HepG2 (cell line): ENCODE measurements at regions not wholly inside any gene's neighbourhood (a gene's known extent, or its start where the extent isn't known, plus 50 kb on each side); places are given as distances from the start of the nearest gene placed in this dataset.

Experiments
- ATAC-seq: fragments of 200-7000 bp; cut with Tn5 transposase; 3 replicates; pipeline ENCODE4 v1.9.1; 2020; ENCODE audit warnings: mild to moderate bottlenecking, moderate library complexity
- BruUV-seq: library from RNA; stranded (reverse); fragments of 400-500 nt; replicated peaks from 2 replicates; lab custom pipeline; 2021; lab: Mats Ljungman, UMichigan
- CTCF ChIA-PET: fragments of 300-600 bp; formaldehyde crosslinking; extraction: SDS; loops from one replicate; lab custom pipeline; 2021; ENCODE audit warnings: low total read pairs, inconsistent platforms, low intra/inter-chr PET ratio; lab: Yijun Ruan, JAX
- POLR2A ChIA-PET: fragments of 350-600 bp; sonication (Branson Sonifier 250); formaldehyde crosslinking; loops from one replicate; lab custom pipeline; 2020; ENCODE audit warnings: antibody characterized with exemption, inconsistent platforms; lab: Yijun Ruan, JAX
- DNase-seq: peaks from one replicate; pipeline ENCODE4 v3.0.0-alpha.2; 2015; ENCODE audit warnings: low spot score
- FAIRE-seq: peaks from 3 replicates; lab custom pipeline; 2011; peaks lifted over from hg19 to GRCh38; lab: Jason Lieb, UNC
- H2AFZ ChIP-seq: one replicate; pipeline ENCODE4 v1.6.1; 2011; ENCODE audit warnings: low read length, inconsistent platforms
- H3K27ac ChIP-seq: fragments of 300-600 bp; 3 replicates; pipeline ENCODE4 v1.8.0; 2011; ENCODE audit warnings: mixed run types, mild to moderate bottlenecking, mixed read lengths, low read length, inconsistent platforms; ENCODE audit not compliant: insufficient read depth; ENCODE audit errors: extremely low read length
- H3K27me3 ChIP-seq, 2 experiments: fragments of 200-600 bp in 1 of 2; 2 replicates in 1 of 2; 3 replicates in 1 of 2; pipeline versions ENCODE4 v1.6.0 to v1.8.0; 2011; ENCODE audit warnings: low read length in 2 of 2, mild to moderate bottlenecking in 2 of 2, moderate library complexity in 2 of 2, inconsistent platforms in 1 of 2; ENCODE audit not compliant: insufficient read depth in 2 of 2, control insufficient read depth in 1 of 2
- H3K36me3 ChIP-seq, 2 experiments: fragments of 200-600 bp in 1 of 2; replicated peaks in 1 of 2; 2 replicates in 1 of 2; 3 replicates in 1 of 2; pipeline versions ENCODE4 v1.5.1 to v1.8.0; 2011; ENCODE audit warnings: low read length in 2 of 2, inconsistent platforms in 1 of 2; ENCODE audit not compliant: insufficient read depth in 2 of 2, control insufficient read depth in 1 of 2
- H3K4me1 ChIP-seq: 2 replicates; pipeline ENCODE4 v1.5.1; 2012; ENCODE audit warnings: low read length, inconsistent platforms; ENCODE audit not compliant: insufficient read depth
- H3K4me2 ChIP-seq: 2 replicates; pipeline ENCODE4 v1.6.0; 2011; ENCODE audit warnings: low read depth, low read length, inconsistent platforms
- H3K4me3 ChIP-seq, 3 experiments: fragments of 200-600 bp in 1 of 3; sonication (generic), shearing (Covaris generic) in 1 of 3; replicated peaks in 1 of 3; 2 replicates each; pipeline ENCODE4 v1.5.1; 2011 to 2016; ENCODE audit warnings: low read length in 3 of 3, inconsistent platforms in 2 of 3, low read depth in 2 of 3, mild to moderate bottlenecking in 2 of 3, control low read depth in 1 of 3, mixed read lengths in 1 of 3; ENCODE audit not compliant: insufficient read depth in 1 of 3
- H3K79me2 ChIP-seq: one replicate; pipeline ENCODE4 v1.6.1; 2011; ENCODE audit warnings: low read length, inconsistent platforms; ENCODE audit not compliant: insufficient read depth
- H3K9ac ChIP-seq: 2 replicates; pipeline ENCODE4 v1.6.0; 2011; ENCODE audit warnings: mild to moderate bottlenecking, low read depth, low read length, inconsistent platforms; ENCODE audit not compliant: insufficient read depth
- H3K9me3 ChIP-seq: 2 replicates; pipeline ENCODE4 v1.5.1; 2012; ENCODE audit warnings: mild to moderate bottlenecking, low read length
- H4K20me1 ChIP-seq: 2 replicates; pipeline ENCODE4 v1.6.0; 2011; ENCODE audit warnings: inconsistent platforms, mild to moderate bottlenecking, low read length, moderate library complexity; ENCODE audit not compliant: insufficient read depth
- GABPA ChIP-seq, 2 experiments: IDR thresholded peaks; 2 replicates each; pipeline ENCODE4 v1.6.1; 2011 to 2016; ENCODE audit warnings: low read depth in 2 of 2, low read length in 1 of 2, missing biosample characterization in 1 of 2, missing genetic modification characterization in 1 of 2
- KDM3A ChIP-seq: IDR thresholded peaks from 2 replicates; pipeline ENCODE4 v1.6.1; 2018; ENCODE audit warnings: low read depth, missing compliant biosample characterization
- RFXANK ChIP-seq: IDR thresholded peaks from 2 replicates; pipeline ENCODE4 v1.6.1; 2016
- ZNF274 ChIP-seq: sonication (generic); formaldehyde crosslinking; IDR thresholded peaks from 2 replicates; pipeline ENCODE4 v1.5.1; 2020; ENCODE audit warnings: mild to moderate bottlenecking, missing genetic modification reagents
- WGBS: methylation state at CpG from one replicate; pipeline ENCODE4 v1.1.6; 2017; ENCODE audit warnings: low lambda C conversion rate; 5-methylcytosine and 5-hydroxymethylcytosine counted together
- in situ Hi-C: cut with HindIII; loops from 2 replicates; pipeline ENCODE4 v1.10.0; 2017; ENCODE audit warnings: low pct_unique_long_range_greater_than_20kb; ENCODE audit not compliant: extremely low pct_ligation_motif_present
- intact Hi-C: fragments of 100-400 bp; cut with micrococcal nuclease; formaldehyde crosslinking; loops from one replicate; pipeline ENCODE4 v1.10.0; 2022; ENCODE audit not compliant: unreplicated experiment
- TF ChIP-seq, protein P1 (sequence below): sonication (generic); formaldehyde crosslinking; conservative IDR thresholded peaks from 2 replicates; pipeline ENCODE4 v1.4.0; 2020; ENCODE audit warnings: missing genetic modification reagents

DNA sequence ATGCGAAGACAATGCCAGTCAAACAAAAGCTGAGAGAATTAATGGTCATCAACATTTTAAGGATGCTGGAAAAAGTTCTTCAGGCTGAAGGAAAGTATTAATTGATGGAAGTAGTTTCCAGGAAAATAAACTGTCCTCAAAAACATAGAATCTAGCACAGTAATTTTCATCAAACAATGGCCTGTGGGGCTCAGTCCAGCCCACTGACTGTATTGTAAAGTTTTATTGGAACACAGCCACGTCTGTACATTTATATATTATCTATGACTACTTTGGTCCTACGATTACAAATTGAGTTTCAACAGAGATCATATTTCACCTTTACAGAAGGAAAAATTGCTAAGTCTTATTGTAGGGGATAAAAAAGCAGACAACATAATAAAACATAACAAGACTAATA is 484.5 kb downstream of the KCNJ2 start (continued):
- TF ChIP-seq KDM3A (CRISPR knock-in tag), result no peak
- TF ChIP-seq, all 625 proteins: peak for 0

DNA sequence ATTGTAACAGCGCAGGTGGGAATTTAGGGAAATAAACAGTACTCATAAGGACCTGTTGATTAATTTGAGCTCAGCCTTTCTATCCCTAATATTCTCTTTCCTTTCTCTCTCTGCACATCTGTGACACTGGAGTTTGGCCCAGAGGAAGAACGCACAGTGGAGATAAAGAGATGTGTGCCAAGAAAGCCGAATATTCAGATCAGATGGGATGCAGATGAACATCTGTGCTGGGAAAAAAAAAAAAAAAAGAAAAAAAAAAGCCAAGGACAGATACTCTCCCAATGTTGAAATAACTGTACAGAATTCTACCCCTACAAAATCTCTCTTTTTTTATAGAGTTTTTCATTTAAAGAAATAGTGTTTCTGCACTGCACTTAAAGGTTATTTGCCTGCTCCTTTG is 485.4 kb downstream of the KCNJ2 start:
- 17% methylated on average over 3 of the region's 3 CpGs for WGBS
- ChIA-PET CTCF (no interaction called here), POLR2A (no interaction called here)
- in situ Hi-C loops, result no loop called here
- no peak overlapping the region for H2AFZ ChIP-seq
- H3K4me1 ChIP-seq, result no peaks in the 10 kb centered on the region
- no peak overlapping the region for H3K9ac ChIP-seq
- no peaks in the 10 kb centered on the region for H3K9me3 ChIP-seq
- H3K79me2 ChIP-seq, result no peaks in the 10 kb centered on the region
- no peak overlapping the region for H3K4me2 ChIP-seq
- no peak for DNase-seq
- H3K27me3 ChIP-seq, result no peaks in the 10 kb centered on the region
- ATAC-seq, result no peak
- no TSS peak for BruUV-seq
- no peak for FAIRE-seq
- H4K20me1 ChIP-seq, result no peaks in the 10 kb centered on the region
- intact Hi-C loops, result no loop called here
- no peak overlapping the region for H3K4me3 ChIP-seq
- H3K36me3 ChIP-seq, result no peaks in the 10 kb centered on the region
- H3K27ac ChIP-seq, result no peak overlapping the region
- TF ChIP-seq, protein P1, sequence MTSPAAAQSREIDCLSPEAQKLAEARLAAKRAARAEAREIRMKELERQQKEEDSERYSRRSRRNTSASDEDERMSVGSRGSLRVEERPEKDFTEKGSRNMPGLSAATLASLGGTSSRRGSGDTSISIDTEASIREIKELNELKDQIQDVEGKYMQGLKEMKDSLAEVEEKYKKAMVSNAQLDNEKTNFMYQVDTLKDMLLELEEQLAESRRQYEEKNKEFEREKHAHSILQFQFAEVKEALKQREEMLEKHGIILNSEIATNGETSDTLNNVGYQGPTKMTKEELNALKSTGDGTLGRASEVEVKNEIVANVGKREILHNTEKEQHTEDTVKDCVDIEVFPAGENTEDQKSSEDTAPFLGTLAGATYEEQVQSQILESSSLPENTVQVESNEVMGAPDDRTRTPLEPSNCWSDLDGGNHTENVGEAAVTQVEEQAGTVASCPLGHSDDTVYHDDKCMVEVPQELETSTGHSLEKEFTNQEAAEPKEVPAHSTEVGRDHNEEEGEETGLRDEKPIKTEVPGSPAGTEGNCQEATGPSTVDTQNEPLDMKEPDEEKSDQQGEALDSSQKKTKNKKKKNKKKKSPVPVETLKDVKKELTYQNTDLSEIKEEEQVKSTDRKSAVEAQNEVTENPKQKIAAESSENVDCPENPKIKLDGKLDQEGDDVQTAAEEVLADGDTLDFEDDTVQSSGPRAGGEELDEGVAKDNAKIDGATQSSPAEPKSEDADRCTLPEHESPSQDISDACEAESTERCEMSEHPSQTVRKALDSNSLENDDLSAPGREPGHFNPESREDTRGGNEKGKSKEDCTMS (CRISPR knock-in tag), result no peak
- TF ChIP-seq ZNF274 (CRISPR knock-in tag), result no peak
- no peak for TF ChIP-seq GABPA (IDR thresholded peaks at IDR 0.05; ENCODE audit: low read depth, low read length)
- no peak for TF ChIP-seq GABPA (CRISPR knock-in tag; IDR thresholded peaks at IDR 0.05; ENCODE audit: low read depth)
- no peak for TF ChIP-seq RFXANK
